ENCODE measurements at regions not wholly inside any gene's neighbourhood (a gene's known extent, or its start where the extent isn't known, plus 50 kb on each side); places are given as distances from the start of the nearest gene placed in this dataset.

- DNase-seq (no peak), ATAC-seq (no peak)
- TF ChIP-seq CTCF (IDR thresholded peaks at IDR 0.05), result no peak
- no peak for TF ChIP-seq POLR2A (IDR thresholded peaks at IDR 0.05)
- no peaks in the 10 kb centered on the region for H3K9me3 ChIP-seq
- intact Hi-C loops (cut with DNase I), result no loop called here
- H3K4me1 ChIP-seq, result peaks cover 0 to 2% (median 0%) of the 10 kb centered on the region in 12 donors
- H3K4me3 ChIP-seq, result no peak overlapping the region
- H3K36me3 ChIP-seq, result no peaks in the 10 kb centered on the region
- H3K27me3 ChIP-seq, result no peaks in the 10 kb centered on the region
- H3K27ac ChIP-seq, result no peak overlapping the region
Measured at GRCh38 chr4:59615316-59615715, 1584.8 kb upstream of the ADGRL3 start.

DNA sequence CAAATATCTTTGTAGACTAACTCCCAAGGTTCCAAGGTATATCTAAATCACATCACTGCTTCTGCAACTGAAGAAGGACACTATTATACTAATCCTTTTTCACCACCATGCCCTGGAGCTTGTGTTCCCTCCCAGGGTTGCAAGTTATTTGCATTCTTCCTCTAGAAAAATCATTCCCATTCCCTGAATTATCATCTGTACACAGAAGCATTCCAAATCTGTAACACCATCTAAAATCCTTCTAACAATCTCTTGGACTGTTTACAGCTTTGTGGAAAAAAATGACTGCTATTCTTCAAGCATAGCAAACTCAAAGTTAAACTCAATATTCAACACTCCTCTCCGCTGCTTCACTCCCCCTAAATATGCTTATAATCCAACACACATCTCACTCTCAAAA lies 1570.8 kb upstream of the ADGRL3 start:
- ATAC-seq, result no peak
- no peaks in the 10 kb centered on the region for H3K4me1 ChIP-seq
- no peaks in the 10 kb centered on the region for H3K36me3 ChIP-seq
- peaks cover 0 to 6% (median 0%) of the 10 kb centered on the region in 12 donors for H3K9me3 ChIP-seq
- 83 to 88% (median 86%) methylated on average over 1 of the region's 1 CpG for WGBS, 4 donors
- TF ChIP-seq POLR2A (IDR thresholded peaks at IDR 0.05) (no peak), CTCF (IDR thresholded peaks at IDR 0.05) (no peak)
- H3K27me3 ChIP-seq, result no peaks in the 10 kb centered on the region
- no peak overlapping the region for H3K4me3 ChIP-seq
- H3K27ac ChIP-seq, result no peak overlapping the region
- DNase-seq, result no peak
- intact Hi-C loops (cut with DNase I), result no loop called here

DNA sequence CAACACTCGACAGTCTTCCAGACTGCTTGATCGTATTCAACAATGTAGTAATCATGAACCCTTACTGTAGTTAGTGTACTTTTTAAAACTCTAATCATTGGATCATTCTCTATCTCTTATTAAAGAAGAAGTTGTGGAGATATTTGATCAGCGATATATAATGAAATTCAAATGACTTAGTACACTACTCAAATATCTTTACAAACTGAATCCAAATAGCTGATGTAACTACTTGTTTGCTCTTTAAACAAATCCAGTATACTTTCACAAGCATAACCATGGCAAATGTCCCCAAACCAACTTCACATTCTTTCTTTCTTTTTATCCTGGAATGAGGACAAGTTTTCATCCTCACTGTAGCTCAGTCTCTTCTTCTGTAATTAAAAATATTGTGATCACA lies 1569.9 kb upstream of the ADGRL3 start:
- Histone ChIP-seq H3K36me3 (no peaks in the 10 kb centered on the region), H3K4me3 (no peak overlapping the region), H3K9me3 (peaks cover 0 to 6% (median 0%) of the 10 kb centered on the region in 12 donors), H3K27me3 (no peaks in the 10 kb centered on the region), H3K4me1 (no peaks in the 10 kb centered on the region), H3K27ac (no peak overlapping the region)
- intact Hi-C loops (cut with DNase I), result no loop called here
- DNase-seq (no peak), ATAC-seq (no peak)
- 63 to 91% (median 90%) methylated on average over 3 of the region's 3 CpGs for WGBS, 4 donors
- TF ChIP-seq POLR2A (IDR thresholded peaks at IDR 0.05), result no peak

GRCh38 chr4:59630922-59631321 lies 1569.2 kb upstream of the ADGRL3 start:
- no peak for DNase-seq
- ATAC-seq, result no peak
- Histone ChIP-seq H3K27ac (no peak overlapping the region), H3K27me3 (no peaks in the 10 kb centered on the region), H3K4me3 (no peak overlapping the region), H3K4me1 (no peaks in the 10 kb centered on the region), H3K36me3 (no peaks in the 10 kb centered on the region), H3K9me3 (peaks cover 0 to 6% (median 0%) of the 10 kb centered on the region in 12 donors)
- intact Hi-C loops (cut with DNase I), result no loop called here
- TF ChIP-seq POLR2A (IDR thresholded peaks at IDR 0.05) (no peak), CTCF (IDR thresholded peaks at IDR 0.05) (no peak)

- Histone ChIP-seq H3K4me3 (no peak overlapping the region), H3K9me3 (peaks cover 0 to 11% (median 0%) of the 10 kb centered on the region in 12 donors), H3K27me3 (no peaks in the 10 kb centered on the region), H3K36me3 (no peaks in the 10 kb centered on the region), H3K27ac (no peak overlapping the region), H3K4me1 (no peaks in the 10 kb centered on the region)
- intact Hi-C loops (cut with DNase I), result no loop called here
- 69 to 82% (median 76%) methylated on average over 1 of the region's 1 CpG for WGBS, 4 donors
- no peak for ATAC-seq
- no peak for DNase-seq
- TF ChIP-seq POLR2A (IDR thresholded peaks at IDR 0.05), result no peak
- TF ChIP-seq CTCF (IDR thresholded peaks at IDR 0.05), result no peak
Measured at GRCh38 chr4:59637596-59637995, 1562.5 kb upstream of the ADGRL3 start.

Data from heart left ventricle (tissue), 16 donors.